Astrocyte of the hippocampus (primary cell): ENCODE measurements at regions not wholly inside any gene's neighbourhood (a gene's known extent, or its start where the extent isn't known, plus 50 kb on each side); places are given as distances from the start of the nearest gene placed in this dataset.

Source experiments
- DNase-seq: peaks from one replicate; pipeline ENCODE4 v3.0.0; 2011; ENCODE audit warnings: low read depth, low spot score

GRCh38 chr5:20113931-20114330 is 125.9 kb upstream of the CDH18 start:
- no peak for DNase-seq

DNA sequence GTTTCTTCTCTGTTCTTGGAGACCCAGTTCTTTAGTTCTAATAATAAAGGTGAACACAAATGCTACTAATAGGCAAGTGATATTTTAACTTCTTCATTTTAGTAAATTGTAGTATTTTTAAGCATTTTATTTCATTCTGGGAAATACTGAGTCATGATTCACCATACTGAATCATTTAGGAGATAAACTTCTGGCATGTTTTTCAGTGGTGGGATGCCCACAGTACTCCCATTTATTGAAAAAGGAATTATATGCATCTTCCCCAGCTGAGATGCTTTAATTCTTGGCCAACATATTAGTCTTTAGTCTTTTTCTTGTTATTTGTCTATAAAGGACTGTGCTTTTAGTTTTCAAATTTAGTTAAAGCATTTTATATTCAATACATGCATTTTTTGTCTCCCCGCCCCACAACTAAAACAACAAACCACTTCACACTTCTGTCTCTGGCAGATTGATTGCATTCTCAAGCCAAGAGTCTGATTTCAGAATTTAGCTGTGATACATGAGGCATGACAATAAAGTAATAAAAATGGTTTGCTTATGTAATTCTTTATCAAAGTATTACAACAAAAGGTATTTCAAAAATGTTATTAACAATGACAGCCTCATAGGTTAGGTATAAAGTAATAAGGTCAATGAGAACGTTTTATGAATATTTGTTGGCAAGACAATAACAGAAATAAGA is 125.2 kb upstream of the CDH18 start:
- peak; percentile 16 for DNase-seq

DNA sequence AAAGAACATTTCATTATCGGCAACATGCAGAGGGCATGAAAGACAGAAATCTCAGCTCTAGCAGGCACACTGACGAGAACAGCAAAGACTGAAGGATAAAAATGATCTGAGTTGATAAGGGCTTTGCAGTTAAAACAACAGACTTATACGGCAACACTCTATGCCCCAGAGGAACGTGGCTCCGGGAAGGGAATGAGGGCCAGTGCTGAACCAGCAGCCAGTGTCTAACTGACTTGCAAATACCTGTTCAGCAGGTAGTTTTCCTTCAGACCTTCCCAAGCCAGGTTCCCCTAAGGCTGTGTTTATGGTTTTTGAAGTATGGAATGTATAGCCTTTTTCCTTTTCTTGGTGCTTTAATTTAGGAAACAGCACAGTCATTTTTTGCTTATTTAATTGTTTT is 121.3 kb upstream of the CDH18 start:
- no peak for DNase-seq

- no peak for DNase-seq
Measured at GRCh38 chr5:20105915-20106314, 117.9 kb upstream of the CDH18 start.

DNA sequence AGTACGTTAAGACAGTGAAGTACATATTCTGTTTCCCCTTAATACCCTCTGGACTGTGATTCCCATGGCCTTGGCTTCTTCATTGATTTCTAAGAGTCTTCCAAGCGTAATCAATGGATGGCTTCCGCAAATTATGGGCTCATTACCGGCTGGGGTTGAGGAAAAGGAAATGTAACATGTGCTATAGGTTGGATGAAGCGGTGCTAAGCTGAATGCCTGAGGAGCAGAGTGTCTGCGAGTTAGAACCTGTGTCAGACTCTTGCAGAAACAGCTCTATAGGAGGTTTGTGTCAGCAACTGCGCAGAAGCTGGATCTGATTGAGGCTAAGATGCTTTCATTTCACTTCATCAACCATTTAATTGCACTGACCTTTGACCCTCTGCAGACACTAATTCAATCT is 114.3 kb upstream of the CDH18 start:
- no peak for DNase-seq

DNA sequence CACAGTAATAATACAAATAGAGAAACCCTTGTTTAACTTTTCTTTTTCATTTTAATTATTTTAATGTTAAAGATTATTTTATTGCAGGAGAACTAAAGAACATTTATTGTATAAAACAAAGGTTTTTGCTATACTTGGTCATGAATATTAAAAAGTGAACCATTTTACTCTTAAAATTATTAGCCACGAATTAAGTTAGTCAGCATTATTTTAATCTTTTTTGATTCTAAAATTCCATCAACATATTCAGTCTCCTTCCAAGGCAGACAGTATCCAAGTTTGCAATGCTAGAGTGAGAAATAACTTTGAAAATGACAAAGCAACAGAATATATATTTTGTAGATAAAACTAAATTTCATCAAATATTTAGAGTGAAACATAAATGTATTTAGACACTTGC is 110.7 kb upstream of the CDH18 start:
- no peak for DNase-seq

DNA sequence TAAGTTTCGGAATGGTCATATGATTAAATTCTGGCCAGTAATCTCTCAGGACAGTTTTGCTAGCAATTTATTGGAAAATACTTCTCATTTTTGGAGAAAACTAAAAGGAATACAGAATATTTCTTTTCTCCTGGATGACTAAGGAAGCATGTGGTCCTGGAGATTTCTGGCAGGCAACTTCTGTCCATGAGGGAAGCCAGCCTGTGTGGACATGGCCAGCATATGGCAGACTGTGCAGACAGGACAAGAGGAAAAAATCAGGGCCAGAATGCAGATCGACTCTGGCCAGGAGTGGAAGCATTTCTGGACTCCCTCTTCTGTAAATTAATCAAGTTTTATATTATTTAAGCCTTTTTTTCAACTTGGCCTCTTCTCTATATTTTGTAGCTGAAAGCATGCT is 100.4 kb upstream of the CDH18 start:
- no peak for DNase-seq

- DNase-seq, result no peak
Measured at GRCh38 chr5:20087299-20087698, 99.3 kb upstream of the CDH18 start.

GRCh38 chr5:20077186-20077585 is 89.2 kb upstream of the CDH18 start:
- DNase-seq, result no peak

DNA sequence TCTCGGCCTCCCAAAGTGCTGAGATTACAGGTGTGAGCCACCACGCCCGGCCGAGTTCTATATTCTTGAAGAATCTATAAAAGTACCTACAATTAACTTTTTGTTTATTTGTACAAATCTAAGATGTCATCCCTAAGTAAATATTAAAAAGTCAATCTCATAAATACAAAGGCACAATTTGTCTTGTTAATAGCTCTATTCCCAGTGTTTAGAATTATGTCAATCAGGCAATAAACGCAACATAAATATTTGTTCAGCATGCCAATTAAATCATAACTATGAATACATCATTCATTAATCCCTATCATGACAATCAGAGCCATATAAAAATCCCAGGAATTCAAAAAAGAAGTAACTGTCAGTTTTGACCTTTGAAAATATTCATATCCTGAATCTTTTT is 68.9 kb upstream of the CDH18 start:
- DNase-seq, result no peak

- DNase-seq, result no peak
Measured at GRCh38 chr5:20055301-20055700, 67.3 kb upstream of the CDH18 start.

- no peak for DNase-seq
Measured at GRCh38 chr5:20050262-20050661, 62.3 kb upstream of the CDH18 start.

DNA sequence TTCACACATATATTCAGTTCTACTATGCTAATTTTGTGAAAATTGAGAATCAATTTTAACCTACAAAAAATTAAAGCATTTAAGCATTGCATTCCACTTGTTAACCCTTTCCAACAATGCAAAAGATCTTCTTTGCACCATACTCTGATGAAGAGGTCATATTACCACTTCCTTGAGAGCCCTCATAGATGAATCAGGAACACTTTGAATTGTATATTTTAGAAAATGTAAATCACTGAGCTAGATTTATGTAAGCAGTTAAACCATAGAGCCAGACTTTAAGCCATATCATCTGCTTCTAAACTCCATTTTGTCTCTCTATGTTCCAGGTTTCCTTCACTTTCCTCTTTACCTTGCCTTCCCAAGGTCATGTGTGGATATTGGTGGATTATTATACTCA is 56.5 kb upstream of the CDH18 start:
- no peak for DNase-seq

DNA sequence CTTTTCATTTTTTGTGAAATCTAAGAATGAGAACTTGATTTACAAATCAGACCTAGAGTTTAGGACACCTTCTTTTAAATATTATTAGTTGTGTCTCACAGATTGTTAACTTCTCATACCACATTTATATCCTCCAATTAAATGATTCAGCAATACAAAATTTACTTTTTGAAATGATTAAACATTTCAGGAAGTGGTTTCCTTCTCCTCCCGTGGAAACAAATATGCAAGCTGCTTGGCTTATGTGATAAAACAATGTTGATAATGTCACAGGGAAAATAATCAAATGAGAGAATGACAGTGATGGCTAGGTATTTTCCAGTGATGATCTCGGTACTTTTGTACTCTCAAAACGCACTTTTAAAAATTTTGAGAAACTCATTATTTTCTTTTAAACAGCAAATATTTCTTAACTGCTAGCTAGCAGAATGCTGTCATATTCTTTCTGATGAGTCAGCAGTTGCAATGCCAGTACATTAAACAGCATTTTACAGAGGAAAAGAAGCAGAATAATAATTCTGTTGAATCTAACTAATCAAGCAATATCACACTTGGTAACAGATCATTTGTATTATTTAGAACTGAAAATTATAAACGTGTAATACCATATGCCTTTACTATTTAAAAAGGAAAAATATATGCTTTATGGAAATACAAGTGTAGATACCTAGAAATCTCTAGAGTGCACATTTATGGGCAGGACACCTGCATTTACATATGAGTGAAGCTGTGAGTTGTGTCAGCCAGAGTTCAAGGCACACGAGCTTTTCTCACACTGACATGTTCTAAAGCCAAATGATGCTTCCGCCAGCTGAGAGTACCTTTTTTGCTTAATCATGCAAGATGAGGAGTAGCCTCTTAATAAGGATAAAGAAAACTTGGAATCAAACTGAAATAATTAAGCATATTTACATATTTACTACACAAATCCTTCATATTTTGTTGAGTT is 53.6 kb upstream of the CDH18 start:
- DNase-seq, result no peak

- DNase-seq, result no peak
Measured at GRCh38 chr5:20040901-20041300, 52.9 kb upstream of the CDH18 start.
